GM12892 (cell line): ENCODE measurements at regions not wholly inside any gene's neighbourhood (a gene's known extent, or its start where the extent isn't known, plus 50 kb on each side); places are given as distances from the start of the nearest gene placed in this dataset.
"Not testable (repeated sequence)": the region's sequence is repeated elsewhere in the genome, so short reads cannot be mapped to it uniquely, and the experiment has no call there.

ENCODE experiments used
- DNase-seq: peaks from one replicate; pipeline ENCODE4 v3.0.0; 2011; ENCODE audit not compliant: insufficient read length
- FAIRE-seq: peaks from 2 replicates; lab custom pipeline; 2011; peaks lifted over from hg19 to GRCh38; lab: Jason Lieb, UNC
- POLR2A ChIP-seq: IDR thresholded peaks from 2 replicates; pipeline ENCODE4 v1.6.1; 2011; ENCODE audit warnings: low read depth, low read length, control low read depth
- POLR2AphosphoS5 ChIP-seq: IDR thresholded peaks from 2 replicates; pipeline ENCODE4 v1.6.1; 2011; ENCODE audit warnings: low read depth, low read length, control low read depth
- TAF1 ChIP-seq: IDR thresholded peaks from 2 replicates; pipeline ENCODE4 v1.6.1; 2011; ENCODE audit warnings: low read depth, mild to moderate bottlenecking, control low read depth, low read length, borderline replicate concordance

GRCh38 chr5:135179308-135179980 is 145.4 kb upstream of the PITX1 start:
- FAIRE-seq (no peak), DNase-seq (no peak)
- no peak for TF ChIP-seq POLR2A
- no peak for TF ChIP-seq POLR2AphosphoS5
- no peak for TF ChIP-seq TAF1

DNA sequence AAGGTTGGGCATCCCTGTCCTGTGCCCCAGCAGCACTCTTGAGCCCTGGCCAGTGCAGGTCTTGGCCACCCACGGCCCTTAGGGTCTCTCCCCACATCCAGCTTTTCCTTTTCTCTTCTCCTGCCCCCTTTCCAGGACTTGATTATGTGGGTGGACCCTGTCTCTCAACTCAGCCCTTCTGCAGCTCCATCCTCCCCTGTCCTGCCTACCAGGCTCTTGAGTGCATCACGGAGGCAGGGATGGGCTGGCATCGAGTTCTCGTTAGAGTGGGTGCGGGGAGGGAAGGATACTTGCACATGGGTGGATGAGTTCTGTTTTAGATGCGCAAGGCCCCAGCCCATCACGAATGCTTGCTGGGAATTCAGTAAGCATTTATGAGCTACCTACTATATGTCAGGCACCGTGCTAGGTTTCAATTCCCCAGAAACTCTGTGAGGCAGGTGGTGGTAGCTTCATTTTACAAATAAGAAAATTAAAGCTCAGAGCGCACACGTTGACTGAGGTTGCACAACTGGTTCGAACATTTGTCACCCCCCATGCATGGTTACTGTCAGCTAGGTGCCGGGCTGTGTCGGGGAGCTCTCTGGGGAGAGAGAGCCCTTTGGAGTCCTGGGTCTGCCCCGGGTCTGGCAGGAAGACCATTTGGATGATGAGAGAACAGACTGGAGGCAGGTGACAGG is 144.6 kb upstream of the PITX1 start:
- no peak for FAIRE-seq
- no peak for DNase-seq
- no peak for TF ChIP-seq TAF1
- TF ChIP-seq POLR2A: no peak
- no peak for TF ChIP-seq POLR2AphosphoS5

GRCh38 chr5:135177591-135177990 is 143.6 kb upstream of the PITX1 start:
- no peak for DNase-seq
- TF ChIP-seq POLR2AphosphoS5: no peak
- TF ChIP-seq TAF1: no peak
- no peak for TF ChIP-seq POLR2A
- FAIRE-seq: no peak

GRCh38 chr5:135176991-135177390 is 143.0 kb upstream of the PITX1 start:
- FAIRE-seq (no peak), DNase-seq (no peak)
- TF ChIP-seq POLR2A (no peak), TAF1 (no peak), POLR2AphosphoS5 (no peak)

- no peak for DNase-seq
- no peak for FAIRE-seq
- no peak for TF ChIP-seq POLR2A
- TF ChIP-seq TAF1: no peak
- TF ChIP-seq POLR2AphosphoS5: no peak
Observed at GRCh38 chr5:135174315-135175096, 140.5 kb upstream of the PITX1 start.

DNA sequence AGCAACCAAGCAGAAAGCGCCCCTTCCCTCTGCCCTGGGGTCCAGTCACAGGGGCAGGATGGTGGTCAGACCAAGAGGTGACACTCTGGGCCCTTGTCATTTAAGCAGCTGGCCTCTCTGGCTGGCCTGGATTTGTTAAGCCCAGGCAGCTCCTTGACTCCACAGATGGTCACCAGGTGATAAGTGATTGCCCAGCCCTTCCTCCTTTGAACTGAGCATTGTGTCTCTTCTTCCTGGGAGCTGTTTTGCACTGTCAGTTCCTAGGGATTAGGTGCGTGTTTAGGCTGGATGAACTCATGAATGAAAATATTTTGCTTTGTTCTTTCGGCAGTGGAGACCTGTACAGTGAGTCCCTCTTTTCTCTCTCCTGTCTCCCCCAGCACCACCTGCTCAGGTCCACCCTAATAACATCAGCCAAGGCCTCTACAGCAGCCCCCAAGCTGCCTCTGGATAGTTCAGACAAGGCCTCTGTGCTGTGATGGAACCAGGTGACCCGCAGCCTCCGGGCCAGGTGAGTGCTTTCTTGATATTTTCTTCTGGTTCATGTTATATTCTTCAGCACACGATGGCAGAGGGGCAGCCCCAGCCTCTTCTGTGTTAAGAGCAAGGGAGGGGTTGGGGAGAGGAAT is 139.7 kb upstream of the PITX1 start:
- no peak for DNase-seq
- no peak for TF ChIP-seq POLR2A
- no peak for TF ChIP-seq POLR2AphosphoS5
- no peak for TF ChIP-seq TAF1
- FAIRE-seq: no peak

- DNase-seq (no peak), FAIRE-seq (no peak)
- TF ChIP-seq TAF1 (no peak), POLR2AphosphoS5 (no peak), POLR2A (no peak)
Observed at GRCh38 chr5:135172718-135173117, 138.7 kb upstream of the PITX1 start.

DNA sequence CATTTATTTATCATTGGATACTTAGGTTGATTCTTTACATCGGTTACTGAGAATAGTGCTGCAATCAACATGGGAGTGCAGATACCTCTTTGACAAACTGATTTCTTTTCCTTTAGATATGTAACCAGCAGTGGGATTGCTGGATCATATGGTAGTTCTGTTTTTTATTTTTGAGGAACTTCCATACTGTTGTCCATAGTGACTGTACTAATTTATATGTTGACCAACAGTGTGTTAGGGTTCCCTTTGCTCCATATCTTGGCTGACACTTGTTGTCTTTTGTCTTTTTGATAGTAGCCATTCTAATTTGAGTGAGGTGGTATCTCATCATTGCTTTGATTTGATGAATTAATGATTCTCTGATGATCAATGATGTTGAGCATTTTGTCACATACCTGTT is 137.3 kb upstream of the PITX1 start:
- no peak for DNase-seq
- no peak for FAIRE-seq
- no peak for TF ChIP-seq POLR2A
- TF ChIP-seq POLR2AphosphoS5: no peak
- no peak for TF ChIP-seq TAF1

DNA sequence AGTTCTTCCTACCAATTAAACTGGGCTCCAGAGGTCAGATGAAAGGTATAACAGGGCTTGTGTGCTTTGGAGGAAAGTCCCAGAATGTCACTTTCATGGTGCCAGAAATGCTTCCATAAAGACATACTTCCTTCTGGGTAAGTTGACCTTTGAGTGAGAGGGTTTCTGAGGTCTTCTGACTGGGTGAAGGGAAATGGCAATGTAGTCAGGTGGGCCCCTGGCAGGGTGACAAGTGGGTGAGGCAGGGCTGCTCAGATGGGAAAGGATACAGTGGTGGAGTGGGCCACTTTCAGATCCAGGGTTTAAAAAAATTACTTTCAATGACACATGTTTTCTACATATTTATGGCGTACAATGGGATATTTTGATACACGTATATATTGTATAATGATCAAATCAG is 136.5 kb upstream of the PITX1 start:
- no peak for FAIRE-seq
- TF ChIP-seq POLR2A (no peak), TAF1 (no peak), POLR2AphosphoS5 (no peak)
- DNase-seq: no peak

DNA sequence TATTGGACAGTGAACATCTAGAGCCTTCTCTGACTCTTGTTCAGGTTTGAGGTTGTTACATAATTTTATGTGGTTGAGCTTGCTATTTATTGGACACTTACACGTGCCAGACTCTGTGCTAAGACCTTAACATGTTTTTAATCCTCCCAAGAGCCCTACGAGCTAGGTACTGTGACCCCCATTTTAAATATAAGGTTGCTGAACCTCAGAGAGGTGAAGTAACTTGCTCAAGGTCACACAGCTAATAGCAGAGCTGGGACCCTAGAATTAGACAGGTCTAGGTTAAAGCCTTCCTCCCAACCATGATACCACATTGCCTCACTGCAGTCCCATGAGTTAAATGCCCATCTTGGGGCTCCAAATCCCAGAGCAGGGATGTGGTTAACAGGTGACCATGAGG is 135.7 kb upstream of the PITX1 start:
- no peak for FAIRE-seq
- no peak for TF ChIP-seq TAF1
- TF ChIP-seq POLR2A: no peak
- no peak for TF ChIP-seq POLR2AphosphoS5
- no peak for DNase-seq

- DNase-seq (no peak), FAIRE-seq (no peak)
- TF ChIP-seq POLR2A (no peak), TAF1 (no peak), POLR2AphosphoS5 (no peak)
Observed at GRCh38 chr5:135167634-135168033, 133.6 kb upstream of the PITX1 start.

DNA sequence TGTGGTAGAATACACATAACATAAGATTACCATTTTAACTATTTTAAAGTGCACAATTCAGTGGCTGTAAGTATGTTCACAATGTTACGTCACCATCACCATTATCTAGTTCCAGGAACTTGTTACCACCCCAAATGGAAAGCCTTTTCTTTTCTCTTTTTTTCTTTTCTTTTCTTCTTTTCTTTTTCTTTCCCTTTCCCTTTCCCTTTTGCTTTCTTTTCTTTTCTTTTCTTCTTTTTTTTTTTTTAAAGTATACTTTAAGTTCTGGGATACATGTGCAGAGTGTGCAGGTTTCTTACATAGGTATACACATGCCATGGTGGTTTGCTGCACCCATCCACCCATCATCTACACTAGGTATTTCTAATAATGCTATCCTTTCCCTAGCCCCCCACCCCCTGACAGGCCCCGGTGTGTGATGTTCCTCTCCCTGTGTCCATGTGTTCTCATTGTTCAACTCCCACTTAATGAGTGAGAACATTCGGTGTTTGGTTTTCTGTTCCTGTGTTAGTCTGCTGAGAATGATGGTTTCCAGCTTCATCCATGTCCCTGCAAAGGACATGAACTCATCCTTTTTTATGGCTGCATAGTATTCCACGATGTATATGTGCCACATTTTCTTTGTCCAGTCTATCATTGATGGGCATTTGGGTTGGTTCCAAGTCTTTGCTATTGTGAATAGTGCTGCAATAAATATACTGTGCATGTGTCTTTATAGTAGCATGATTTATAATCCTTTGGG is 131.0 kb upstream of the PITX1 start:
- DNase-seq, FAIRE-seq: not testable (repeated sequence)
